ENCODE measurements at regions not wholly inside any gene's neighbourhood (a gene's known extent, or its start where the extent isn't known, plus 50 kb on each side); places are given as distances from the start of the nearest gene placed in this dataset.

DNA sequence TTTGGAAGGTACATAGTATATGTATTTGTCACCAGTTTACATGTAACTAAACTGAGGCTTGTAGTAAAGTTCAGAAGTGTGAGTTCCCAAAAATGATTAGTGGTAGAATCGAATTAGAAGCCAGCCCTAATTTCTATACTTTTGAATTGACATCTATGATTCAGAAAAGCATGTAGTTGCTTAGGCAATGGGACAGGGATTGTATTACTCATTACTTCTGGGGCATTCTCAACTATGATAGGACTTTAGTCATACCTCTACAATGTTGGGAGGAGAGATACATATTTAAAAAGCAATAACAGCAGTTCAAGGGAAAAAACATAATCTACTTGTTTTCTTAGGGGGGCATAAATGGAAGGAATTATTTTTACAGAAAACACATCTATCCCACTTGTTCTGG, 277.9 kb upstream of the E2F7 start:
- TF ChIP-seq, protein P1, sequence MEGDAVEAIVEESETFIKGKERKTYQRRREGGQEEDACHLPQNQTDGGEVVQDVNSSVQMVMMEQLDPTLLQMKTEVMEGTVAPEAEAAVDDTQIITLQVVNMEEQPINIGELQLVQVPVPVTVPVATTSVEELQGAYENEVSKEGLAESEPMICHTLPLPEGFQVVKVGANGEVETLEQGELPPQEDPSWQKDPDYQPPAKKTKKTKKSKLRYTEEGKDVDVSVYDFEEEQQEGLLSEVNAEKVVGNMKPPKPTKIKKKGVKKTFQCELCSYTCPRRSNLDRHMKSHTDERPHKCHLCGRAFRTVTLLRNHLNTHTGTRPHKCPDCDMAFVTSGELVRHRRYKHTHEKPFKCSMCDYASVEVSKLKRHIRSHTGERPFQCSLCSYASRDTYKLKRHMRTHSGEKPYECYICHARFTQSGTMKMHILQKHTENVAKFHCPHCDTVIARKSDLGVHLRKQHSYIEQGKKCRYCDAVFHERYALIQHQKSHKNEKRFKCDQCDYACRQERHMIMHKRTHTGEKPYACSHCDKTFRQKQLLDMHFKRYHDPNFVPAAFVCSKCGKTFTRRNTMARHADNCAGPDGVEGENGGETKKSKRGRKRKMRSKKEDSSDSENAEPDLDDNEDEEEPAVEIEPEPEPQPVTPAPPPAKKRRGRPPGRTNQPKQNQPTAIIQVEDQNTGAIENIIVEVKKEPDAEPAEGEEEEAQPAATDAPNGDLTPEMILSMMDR (IDR thresholded peaks at IDR 0.05): no peak
- no peak for TF ChIP-seq POLR2A (IDR thresholded peaks at IDR 0.05)
